K562 (cell line): ENCODE measurements at regions not wholly inside any gene's neighbourhood (a gene's known extent, or its start where the extent isn't known, plus 50 kb on each side); places are given as distances from the start of the nearest gene placed in this dataset.

ENCODE experiments used
- ATAC-seq: fragments of 200-7000 bp; cut with Tn5 transposase; 3 replicates; pipeline ENCODE4 v1.9.1; 2020; ENCODE audit warnings: moderate library complexity
- BruUV-seq: library from RNA; stranded (reverse); fragments of 400-500 nt; replicated peaks from 2 replicates; lab custom pipeline; 2021; lab: Mats Ljungman, UMichigan
- CTCF ChIA-PET: fragments of 300-600 bp; formaldehyde crosslinking; extraction: SDS; loops from one replicate; lab custom pipeline; 2021; ENCODE audit warnings: low intra/inter-chr PET ratio; lab: Yijun Ruan, JAX
- POLR2A ChIA-PET: fragments of 300-600, 350-650 bp; sonication (Branson Sonifier 250); formaldehyde crosslinking; extraction: SDS; loops from one replicate; lab custom pipeline; 2021; ENCODE audit warnings: antibody characterized with exemption, inconsistent platforms; lab: Yijun Ruan, JAX
- DNase-seq, 4 experiments: peaks; one replicate each; pipeline versions ENCODE4 v3.0.0 to v3.0.0-alpha.2; 2011 to 2018; ENCODE audit warnings: low spot score in 3 of 4, mixed read lengths in 3 of 4; ENCODE audit errors: extremely low read depth in 1 of 4
- FAIRE-seq: peaks from 2 replicates; lab custom pipeline; 2011; peaks lifted over from hg19 to GRCh38; lab: Jason Lieb, UNC
- H2AFZ ChIP-seq: 2 replicates; pipeline ENCODE4 v1.6.0; 2011; ENCODE audit warnings: low read depth, low read length, control low read depth, inconsistent platforms
- H3K27ac ChIP-seq: fragments of 200-600 bp; 3 replicates; pipeline ENCODE4 v1.8.0; 2011; ENCODE audit warnings: low read depth, mild to moderate bottlenecking, control low read depth, inconsistent platforms, low read length, moderate library complexity, mixed read lengths; ENCODE audit errors: extremely low read depth
- H3K27me3 ChIP-seq, 2 experiments: fragments of 300-600 bp in 1 of 2; 2 replicates in 1 of 2; 3 replicates in 1 of 2; pipeline versions ENCODE4 v1.6.0 to v1.8.0; 2011; ENCODE audit warnings: inconsistent platforms in 2 of 2, low read length in 2 of 2, mild to moderate bottlenecking in 1 of 2, mixed read lengths in 1 of 2, moderate library complexity in 1 of 2; ENCODE audit not compliant: control insufficient read depth in 2 of 2, insufficient read depth in 2 of 2
- H3K36me3 ChIP-seq: fragments of 300-600 bp; 3 replicates; pipeline ENCODE4 v1.8.0; 2011; ENCODE audit warnings: mild to moderate bottlenecking, low read length, inconsistent platforms; ENCODE audit not compliant: control insufficient read depth, insufficient read depth
- H3K4me1 ChIP-seq, 2 experiments: fragments of 200-600 bp in 1 of 2; replicated peaks in 1 of 2; 2 replicates in 1 of 2; 3 replicates in 1 of 2; pipeline versions ENCODE4 v1.5.1 to v1.8.0; 2011; ENCODE audit warnings: inconsistent platforms in 2 of 2, low read length in 2 of 2, mild to moderate bottlenecking in 1 of 2, mixed read lengths in 1 of 2, moderate library complexity in 1 of 2; ENCODE audit not compliant: control insufficient read depth in 2 of 2, insufficient read depth in 2 of 2
- H3K4me2 ChIP-seq: 2 replicates; pipeline ENCODE4 v1.6.1; 2011; ENCODE audit warnings: low read length, control low read depth, inconsistent platforms, mixed read lengths; ENCODE audit not compliant: insufficient read depth
- H3K4me3 ChIP-seq: fragments of 200-600 bp; sonication (generic), shearing (Covaris generic); 2 replicates; pipeline ENCODE4 v1.5.1; 2016; ENCODE audit warnings: control low read depth, inconsistent platforms
- H3K79me2 ChIP-seq: fragments of 200-600 bp; 3 replicates; pipeline ENCODE4 v1.8.0; 2011; ENCODE audit warnings: low read length, inconsistent platforms; ENCODE audit not compliant: control insufficient read depth, insufficient read depth
- H3K9ac ChIP-seq, 2 experiments: 2 replicates each; pipeline versions ENCODE4 v1.6.0 to v1.6.1; 2011; ENCODE audit warnings: low read depth in 2 of 2, low read length in 2 of 2, control low read depth in 1 of 2, inconsistent platforms in 1 of 2, mild to moderate bottlenecking in 1 of 2, mixed read lengths in 1 of 2; ENCODE audit not compliant: insufficient read depth in 1 of 2
- H3K9me1 ChIP-seq: one replicate; pipeline ENCODE4 v1.6.0; 2011; ENCODE audit warnings: inconsistent platforms, mild to moderate bottlenecking, low read length, moderate library complexity; ENCODE audit not compliant: control insufficient read depth, insufficient read depth
- H3K9me3 ChIP-seq: replicated peaks from 2 replicates; pipeline ENCODE4 v1.5.1; 2011; ENCODE audit warnings: low read depth, low read length, inconsistent platforms; ENCODE audit not compliant: control insufficient read depth, insufficient read depth
- H4K20me1 ChIP-seq: replicated peaks from 2 replicates; pipeline ENCODE4 v1.6.1; 2011; ENCODE audit warnings: low read length, inconsistent platforms, mixed read lengths; ENCODE audit not compliant: control insufficient read depth, insufficient read depth
- ARID4B ChIP-seq: sonication (generic); formaldehyde crosslinking; IDR thresholded peaks from 2 replicates; pipeline ENCODE4 v1.8.0; 2022; ENCODE audit warnings: mild to moderate bottlenecking, missing genetic modification reagents
- CBX1 ChIP-seq: sonication (generic); IDR thresholded peaks from 2 replicates; pipeline ENCODE4 v1.6.1; 2016; ENCODE audit warnings: antibody characterized with exemption, low read depth, mild to moderate bottlenecking
- CREB3L1 ChIP-seq: fragments of 450-650 bp; IDR thresholded peaks from 2 replicates; pipeline ENCODE4 v1.6.1; 2014; ENCODE audit warnings: low read depth, mild to moderate bottlenecking, moderate library complexity, borderline replicate concordance
- HDAC8 ChIP-seq: fragments of 450-650 bp; IDR thresholded peaks from 2 replicates; pipeline ENCODE4 v1.6.1; 2016; ENCODE audit warnings: mild to moderate bottlenecking, missing genetic modification characterization, moderate library complexity, missing compliant biosample characterization
- NEUROD1 ChIP-seq: fragments of 150-350 bp; IDR thresholded peaks from 2 replicates; pipeline ENCODE4 v1.6.1; 2014; ENCODE audit warnings: borderline replicate concordance, low read length, low read depth; ENCODE audit not compliant: partially characterized antibody
- NFYB ChIP-seq: IDR thresholded peaks from 2 replicates; pipeline ENCODE4 v1.6.1; 2011; ENCODE audit warnings: mild to moderate bottlenecking, moderate library complexity; ENCODE audit not compliant: insufficient read length; ENCODE audit errors: extremely low read depth
- RBM25 ChIP-seq: fragments of 200-400 bp; formaldehyde crosslinking; IDR thresholded peaks from 2 replicates; pipeline ENCODE4 v1.6.1; 2018; ENCODE audit warnings: low read length, low read depth, moderate library complexity; ENCODE audit not compliant: severe bottlenecking
- SNRNP70 ChIP-seq: fragments of 200-400 bp; formaldehyde crosslinking; optimal IDR thresholded peaks from 2 replicates; pipeline ENCODE3; 2017; ENCODE audit warnings: low read depth, low read length
- ZC3H8 ChIP-seq: fragments of 450-650 bp; IDR thresholded peaks from 2 replicates; pipeline ENCODE4 v1.6.1; 2017
- ZFPM2 ChIP-seq: fragments of 250-450 bp; sonication (Bioruptor Pico); IDR thresholded peaks from 2 replicates; pipeline ENCODE4 v1.5.1; 2022; ENCODE audit warnings: mild to moderate bottlenecking
- WGBS: fragments of 100-300 bp; shearing (Covaris generic); methylation state at CpG from one replicate; pipeline ENCODE4 v1.1.6; 2016; ENCODE audit warnings: low coverage, mixed read lengths; ENCODE audit not compliant: insufficient coverage; ENCODE audit errors: missing lambda C conversion rate; 5-methylcytosine and 5-hydroxymethylcytosine counted together
- in situ Hi-C: fragments of 300-500 bp; cut with MboI; formaldehyde crosslinking; loops from 4 replicates; pipeline ENCODE4 v1.15.0; 2018; ENCODE audit warnings: inconsistent platforms, mixed read lengths
- intact Hi-C: fragments of 100-400 bp; cut with micrococcal nuclease; formaldehyde crosslinking; loops from 2 replicates; pipeline ENCODE4 v1.14.2; 2022

- Histone ChIP-seq H4K20me1 (no peaks in the 10 kb centered on the region), H3K27me3 (no peaks in the 10 kb centered on the region), H2AFZ (no peak overlapping the region), H3K36me3 (no peaks in the 10 kb centered on the region), H3K9me1 (no peaks in the 10 kb centered on the region), H3K4me1 (no peaks in the 10 kb centered on the region), H3K9ac (no peak overlapping the region), H3K4me3 (no peak overlapping the region), H3K9me3 (no peaks in the 10 kb centered on the region), H3K4me2 (no peak overlapping the region), H3K79me2 (no peaks in the 10 kb centered on the region), H3K27ac (no peak overlapping the region)
- no peak for DNase-seq
- no peak for FAIRE-seq
- TF ChIP-seq CREB3L1: no peak
- peak; percentile 23 for TF ChIP-seq RBM25
- intact Hi-C loops (no loop called here), in situ Hi-C loops (no loop called here)
- WGBS: 0% methylated on average over 2 of the region's 2 CpGs
- ChIA-PET POLR2A (interaction anchor here (1.0 kb wide), 1 partner anchor 12 kb away, joined by 3 read pairs; no protein-coding TSS in a partner anchor), CTCF (no interaction called here)
- ATAC-seq: no peak
- BruUV-seq: no TSS peak
Measured at GRCh38 chr5:136890431-136891148, 525.2 kb upstream of the TRPC7 start.

GRCh38 chr5:136886608-136887007 is 521.3 kb upstream of the TRPC7 start:
- POLR2A ChIA-PET: no interaction called here
- TF ChIP-seq CBX1 (no peak), ARID4B (CRISPR knock-in tag) (no peak), NEUROD1 (no peak), NFYB (no peak), ZC3H8 (no peak), ZFPM2 (CRISPR knock-in tag) (no peak), SNRNP70 (no peak), HDAC8 (tag) (no peak)

More at GRCh38 chr5:136886608-136887007, 521.3 kb upstream of the TRPC7 start:
- Histone ChIP-seq H3K4me3 (no peak overlapping the region), H3K9ac (no peak overlapping the region), H2AFZ (no peak overlapping the region), H4K20me1 (no peaks in the 10 kb centered on the region; the same call in 1 of the 2 replicates), H3K9me1 (no peaks in the 10 kb centered on the region), H3K36me3 (no peaks in the 10 kb centered on the region), H3K27ac (no peak overlapping the region), H3K4me2 (no peak overlapping the region), H3K4me1 (no peaks in the 10 kb centered on the region), H3K9me3 (no peaks in the 10 kb centered on the region), H3K27me3 (no peaks in the 10 kb centered on the region), H3K79me2 (no peaks in the 10 kb centered on the region)
- 4% methylated on average over 3 of the region's 3 CpGs for WGBS
- intact Hi-C loops (no loop called here), in situ Hi-C loops (no loop called here)
- BruUV-seq: no TSS peak
- CTCF ChIA-PET: no interaction called here
- no peak for FAIRE-seq
- DNase-seq: no peak
- no peak for ATAC-seq
